GM21737 (cell line): ENCODE measurements at regions not wholly inside any gene's neighbourhood (a gene's known extent, or its start where the extent isn't known, plus 50 kb on each side); places are given as distances from the start of the nearest gene placed in this dataset.

Experiments
- ATAC-seq: cut with Tn5 transposase; IDR thresholded peaks from one replicate; pipeline ENCODE4 v1.9.1; 2021; ENCODE audit warnings: mild to moderate bottlenecking, moderate library complexity; ENCODE audit not compliant: unreplicated experiment

DNA sequence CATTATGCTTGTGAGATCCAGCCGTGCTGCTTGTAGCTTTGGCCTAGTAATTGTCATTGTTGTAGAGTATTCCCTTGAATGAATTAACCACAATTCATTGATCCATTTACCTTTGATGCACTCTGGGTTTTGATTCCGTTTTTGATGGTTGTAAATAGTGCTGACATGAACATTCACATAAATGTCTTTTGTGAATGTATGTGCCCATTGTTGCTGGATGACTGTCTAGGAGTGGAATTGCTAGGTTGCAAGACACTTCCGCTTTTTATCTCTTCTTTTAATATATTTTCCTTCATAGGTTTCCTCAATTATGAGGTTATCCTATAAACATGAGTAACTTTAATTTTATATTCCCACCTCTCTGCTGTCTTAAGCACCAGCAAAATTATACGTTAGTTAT, 104.8 kb upstream of the CCDC68 start:
- ATAC-seq = no peak

DNA sequence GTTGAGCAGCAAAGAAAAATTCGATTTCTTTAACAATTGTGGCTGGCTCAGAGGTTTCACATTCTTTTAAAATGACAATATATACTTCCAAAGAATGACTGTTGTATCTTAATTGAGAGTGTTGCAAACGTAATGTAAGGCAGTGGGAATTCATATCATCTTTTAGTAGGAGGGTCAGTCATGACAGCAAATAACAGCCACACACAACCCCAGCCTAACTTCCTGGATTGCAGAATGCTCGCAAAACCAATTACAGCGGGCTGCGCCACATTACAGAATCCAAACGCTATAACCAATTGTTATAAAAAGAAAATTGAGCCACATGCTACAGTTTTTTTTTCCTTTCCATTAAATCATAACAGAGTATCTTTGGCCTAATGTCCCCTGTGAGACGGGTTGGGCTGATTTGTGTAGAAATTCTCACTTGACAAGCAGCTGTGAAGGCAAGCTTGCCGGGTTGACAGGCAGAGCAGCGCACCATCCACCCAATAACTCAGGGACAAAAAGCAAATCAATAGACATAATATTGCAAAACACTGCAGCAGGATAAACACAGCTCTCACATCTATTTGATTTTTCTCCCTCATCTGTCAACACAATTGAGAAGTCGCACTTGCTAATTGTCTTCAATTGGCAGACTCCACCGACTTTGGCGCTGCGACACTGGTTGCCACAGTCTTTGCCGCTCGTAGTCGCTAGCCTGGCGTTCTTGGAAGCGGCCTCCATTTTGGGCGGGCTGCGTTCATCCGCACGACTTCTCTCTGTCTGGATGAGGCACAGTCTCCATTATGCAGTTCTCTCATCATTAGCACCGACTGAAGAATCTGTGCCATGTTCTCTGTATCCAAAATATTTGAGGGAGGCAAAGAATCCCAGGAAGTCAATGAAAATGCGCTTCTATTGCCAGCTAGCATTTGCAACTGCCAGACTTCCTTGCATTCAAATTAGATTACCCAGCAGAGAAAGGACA, 95.0 kb upstream of the CCDC68 start:
- no peak for ATAC-seq

DNA sequence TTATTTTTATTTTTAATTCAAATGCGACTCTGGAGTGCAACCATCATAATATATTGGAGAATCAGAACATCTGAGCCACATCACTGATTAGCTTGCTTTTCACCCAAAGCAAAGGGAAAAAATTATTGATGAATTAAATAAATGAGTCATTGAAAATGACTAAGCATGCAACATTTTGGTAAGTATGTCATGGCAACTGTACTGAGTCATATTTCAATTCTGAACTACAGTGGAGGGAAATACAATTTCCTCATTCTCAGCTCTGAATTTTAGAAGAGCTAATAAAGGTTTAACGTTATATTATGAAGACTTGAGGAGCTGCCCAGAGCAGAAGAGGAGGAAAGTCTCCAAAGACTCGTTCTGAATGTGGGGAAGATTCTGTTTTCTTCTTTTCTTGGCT, 89.6 kb upstream of the CCDC68 start:
- no peak for ATAC-seq

DNA sequence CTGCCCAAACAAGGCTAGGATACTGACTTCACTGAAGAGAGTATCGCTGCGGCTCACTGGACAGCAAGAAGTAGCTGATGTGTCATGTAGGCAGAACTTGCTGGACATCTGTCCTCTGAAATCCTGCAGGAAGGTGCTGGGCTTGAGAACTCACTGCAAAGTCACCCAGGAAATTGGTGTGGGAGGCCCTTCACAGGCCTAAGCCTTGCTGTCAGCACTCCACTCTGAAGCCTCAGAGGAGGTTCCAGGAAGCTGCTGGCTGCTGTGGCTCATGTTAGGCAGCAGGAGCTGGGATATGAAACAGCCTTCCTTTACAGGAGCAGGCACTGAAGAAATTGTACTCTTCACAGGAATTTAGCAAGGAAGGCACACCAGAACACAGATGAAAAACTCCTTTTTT, 88.3 kb upstream of the CCDC68 start:
- no peak for ATAC-seq

DNA sequence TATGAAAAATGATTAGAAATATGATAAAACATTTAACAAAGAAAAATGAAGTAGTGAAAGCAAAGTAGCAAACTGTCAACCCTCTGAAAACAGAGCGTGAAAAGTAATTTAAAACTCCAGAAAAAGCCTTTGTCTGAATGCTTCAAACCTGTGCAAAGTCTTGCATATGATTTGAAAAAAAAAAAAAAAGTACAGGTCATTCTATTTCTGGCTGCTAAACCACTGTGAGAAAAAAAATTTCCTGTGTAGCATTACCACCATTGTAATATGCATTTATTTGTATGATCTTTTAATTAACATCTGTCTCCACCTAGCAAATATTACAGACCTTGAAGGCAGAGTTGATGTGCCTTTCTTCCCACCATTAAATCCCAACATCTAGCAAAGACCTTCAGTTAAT, 82.1 kb upstream of the CCDC68 start:
- ATAC-seq = no peak

DNA sequence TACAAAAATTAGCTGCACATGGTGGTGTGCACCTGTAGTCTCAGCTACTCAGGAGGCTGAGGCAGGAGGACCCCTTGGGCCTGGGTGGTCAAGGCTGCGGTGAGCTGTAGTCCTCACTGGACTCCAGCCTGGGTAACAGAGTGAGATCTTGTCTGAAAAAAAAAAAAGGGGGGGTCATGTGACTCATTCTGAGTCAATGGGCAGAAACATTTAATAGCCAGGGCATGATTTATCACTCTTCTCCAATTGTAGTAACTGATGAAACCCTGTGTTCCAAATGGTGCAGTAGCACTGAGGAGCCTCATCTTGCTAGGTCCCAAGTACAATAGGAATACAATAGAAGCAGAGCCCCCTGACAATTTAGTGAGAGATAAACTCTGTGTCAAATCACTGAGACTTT, 78.9 kb upstream of the CCDC68 start:
- no peak for ATAC-seq

DNA sequence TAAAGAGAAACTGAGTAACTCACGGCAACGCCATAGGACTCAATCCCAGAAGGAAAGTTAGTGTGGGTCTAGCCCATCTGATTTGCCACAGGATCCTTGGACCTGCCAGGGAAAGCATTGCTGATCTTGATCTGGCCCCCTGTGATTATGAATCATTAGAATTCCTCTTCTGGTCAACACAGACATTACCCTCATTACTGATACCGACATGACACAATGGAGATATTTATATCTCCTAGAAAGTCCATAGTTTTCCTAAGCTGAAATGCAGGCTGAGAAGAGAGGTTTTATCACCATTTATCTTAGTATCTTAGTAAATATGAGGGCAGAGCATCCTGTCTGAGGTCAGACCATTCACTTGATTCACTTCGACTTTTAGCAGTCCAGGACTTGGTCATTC, 75.5 kb upstream of the CCDC68 start:
- ATAC-seq = no peak

DNA sequence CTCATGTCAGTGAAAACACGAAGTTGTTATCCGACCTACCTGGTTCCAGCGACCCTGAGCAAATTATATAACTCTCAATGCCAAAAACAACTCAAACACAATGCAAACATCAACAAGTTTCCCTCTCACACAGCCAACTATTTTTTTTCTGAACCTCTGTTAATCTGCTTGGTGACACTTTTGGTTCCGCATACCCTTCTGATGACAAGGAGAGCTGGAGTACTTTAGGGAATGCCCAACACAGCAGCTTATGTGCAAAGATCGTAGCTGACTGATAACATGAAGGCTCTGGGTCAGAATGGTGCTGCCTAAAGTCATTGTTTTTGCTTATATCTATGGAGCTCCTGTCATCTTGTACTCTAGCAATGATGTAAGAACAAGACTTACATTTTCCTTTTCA, 72.7 kb upstream of the CCDC68 start:
- ATAC-seq = no peak

DNA sequence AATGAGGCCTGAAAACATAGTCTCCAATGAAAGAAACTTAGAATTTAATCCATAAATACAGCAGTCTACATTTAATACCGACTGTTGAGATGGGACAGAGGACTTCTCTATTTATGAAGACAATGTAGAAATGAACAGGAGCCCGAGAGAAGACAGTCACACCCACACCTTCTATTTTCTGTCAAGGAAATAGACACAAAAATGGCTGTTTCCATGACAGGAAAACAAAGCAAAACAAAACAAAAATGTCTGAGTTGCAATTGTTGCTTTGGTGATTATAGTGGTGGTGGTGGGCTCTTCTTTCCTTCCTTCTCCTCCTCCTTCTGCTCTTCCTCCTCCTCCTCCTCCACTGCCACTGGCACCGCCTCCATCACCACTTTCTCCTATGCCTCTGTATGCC, 72.3 kb upstream of the CCDC68 start:
- ATAC-seq = no peak

DNA sequence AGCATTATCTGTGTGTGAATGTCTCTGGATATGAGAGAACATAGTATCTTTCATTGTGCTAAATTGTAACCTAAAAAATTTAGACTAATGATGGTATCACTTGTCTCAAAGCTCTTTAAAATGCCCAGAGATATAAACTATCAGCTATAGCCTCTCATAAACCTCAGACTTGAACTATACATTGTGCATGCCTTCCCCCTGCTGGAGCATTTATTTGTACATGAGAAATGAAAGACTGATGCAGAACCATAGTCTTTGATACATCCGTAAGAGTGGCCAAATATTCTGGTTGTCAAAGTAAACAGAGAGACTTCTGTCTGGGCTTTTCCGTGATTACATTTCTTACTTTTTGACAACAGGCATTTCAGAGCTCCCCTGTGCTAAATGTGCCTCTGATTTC, 71.9 kb upstream of the CCDC68 start:
- ATAC-seq = no peak

DNA sequence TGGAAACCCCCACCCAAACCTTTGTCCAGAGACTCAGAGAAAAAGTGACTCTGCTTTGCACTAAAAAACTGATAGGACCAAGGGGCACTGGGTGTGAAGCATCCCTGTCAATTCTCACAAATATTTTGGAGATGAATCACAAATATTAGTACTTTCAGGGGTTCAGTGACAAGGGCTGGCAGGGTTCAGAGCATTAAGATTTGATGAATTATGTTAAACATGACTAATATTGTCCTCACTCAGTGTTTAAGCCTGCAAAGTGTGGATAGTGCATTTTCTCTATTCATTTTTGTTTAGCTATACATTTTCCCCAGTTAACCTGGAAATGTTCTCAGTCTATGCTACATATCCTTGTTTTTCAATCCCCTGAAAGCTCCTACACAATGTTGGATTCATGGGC, 65.3 kb upstream of the CCDC68 start:
- ATAC-seq = no peak

DNA sequence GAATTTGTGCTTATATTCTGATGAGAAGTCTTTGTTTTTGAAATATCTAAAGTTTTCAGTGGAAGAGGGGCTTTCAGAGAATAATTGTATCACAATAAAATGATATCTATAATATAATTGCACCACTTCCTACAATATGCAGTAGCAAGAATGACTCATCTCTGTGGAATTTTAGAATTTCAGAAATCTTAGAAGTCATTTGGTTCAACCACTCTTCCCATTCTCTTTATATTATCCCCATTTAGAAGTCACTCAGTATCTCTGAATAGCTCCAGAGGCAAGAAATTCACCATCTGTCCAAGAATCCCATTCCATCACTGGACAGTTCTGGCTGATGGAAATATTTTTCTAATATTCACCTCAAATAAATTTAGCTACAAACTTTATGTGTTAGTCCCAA, 59.3 kb upstream of the CCDC68 start:
- ATAC-seq = no peak

DNA sequence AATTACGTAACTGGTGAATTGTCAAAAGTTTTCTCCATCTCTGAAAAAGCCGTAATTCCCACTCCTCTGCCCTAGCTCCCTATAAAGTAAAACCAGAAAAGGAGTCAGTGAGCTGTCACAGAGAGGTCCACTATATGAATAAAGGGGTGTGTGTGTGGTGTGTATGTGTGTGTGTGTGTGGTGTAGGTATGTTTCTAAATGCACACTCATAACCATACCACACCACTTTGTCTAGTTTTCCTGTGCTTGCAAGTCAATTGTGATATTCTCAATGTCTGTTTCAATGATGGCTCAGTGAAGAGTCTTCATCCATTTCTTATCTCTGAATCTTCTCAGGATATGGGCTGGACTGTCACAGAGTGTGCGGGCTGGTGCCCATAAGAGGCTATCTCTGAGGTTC, 54.8 kb upstream of the CCDC68 start:
- no peak for ATAC-seq

DNA sequence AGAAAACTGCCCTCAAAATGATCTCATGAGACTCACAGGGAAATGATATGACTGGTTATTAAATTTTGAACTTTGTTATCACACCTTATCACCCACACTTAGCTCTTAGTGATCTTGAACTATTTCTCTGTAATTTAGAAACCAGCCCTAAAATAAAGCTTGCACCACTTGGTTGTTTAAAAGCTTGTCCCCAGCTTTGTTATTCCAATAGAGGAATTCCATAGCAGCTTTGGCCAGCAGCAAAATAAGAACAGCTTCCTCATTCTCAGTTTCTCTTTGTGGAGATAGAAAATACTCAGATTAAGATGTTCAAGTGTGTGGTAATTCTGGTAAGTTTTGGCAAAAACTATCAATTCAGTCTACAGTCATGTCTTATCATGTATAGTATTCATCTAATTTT, 54.4 kb upstream of the CCDC68 start:
- ATAC-seq = no peak

DNA sequence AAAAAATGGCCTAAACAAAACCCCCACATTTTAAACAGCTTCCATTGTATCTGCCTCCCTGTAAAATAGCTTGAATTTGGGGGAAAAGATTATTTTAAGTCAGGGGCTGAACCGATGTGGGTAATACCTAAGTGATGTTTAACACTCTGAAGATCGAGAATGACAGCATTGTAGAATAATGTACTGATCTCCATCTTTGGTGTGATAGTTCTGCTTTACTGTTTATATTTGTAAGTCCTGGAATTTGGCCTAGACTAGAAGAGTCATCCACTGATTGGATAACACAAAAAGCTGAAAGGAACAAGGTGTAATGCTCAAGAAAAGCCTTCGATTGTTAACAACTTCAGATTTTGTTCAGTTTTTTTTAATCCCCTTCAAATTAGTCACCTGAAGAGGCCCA, 53.8 kb upstream of the CCDC68 start:
- no peak for ATAC-seq

DNA sequence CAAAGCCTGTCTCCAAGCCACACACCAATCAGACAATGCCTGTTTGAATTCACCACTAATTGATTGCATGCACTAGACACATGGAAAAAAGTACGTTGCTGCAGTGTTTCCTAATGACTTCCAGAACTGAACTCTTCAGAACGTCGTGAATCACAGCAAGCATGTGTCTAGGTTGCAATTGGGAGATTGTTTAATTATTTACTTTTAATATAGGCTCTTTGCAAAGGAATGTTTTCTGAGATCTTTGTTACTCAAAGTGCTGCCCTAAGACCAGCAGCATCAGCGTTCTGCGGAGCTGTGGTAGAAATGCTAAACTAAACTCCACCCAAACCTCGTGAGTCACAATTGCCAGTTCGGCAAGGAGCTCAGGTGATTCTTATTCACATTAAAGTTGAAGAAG, 52.7 kb upstream of the CCDC68 start:
- no peak for ATAC-seq
